Kidney (tissue), 13 donors: ENCODE measurements at regions not wholly inside any gene's neighbourhood (a gene's known extent, or its start where the extent isn't known, plus 50 kb on each side); places are given as distances from the start of the nearest gene placed in this dataset.

Experiments
- DNase-seq, 5 donors: peaks; one replicate each; pipeline ENCODE4 v3.0.0-alpha.2; 2013 to 2020
- FAIRE-seq: peaks from 2 replicates; lab custom pipeline; 2012; peaks lifted over from hg19 to GRCh38; lab: Jason Lieb, UNC
- H3K27ac ChIP-seq, 2 donors: one replicate each; pipeline ENCODE4 v1.7.0; 2013; ENCODE audit warnings: low read depth in 2 of 2, low read length in 2 of 2, inconsistent platforms in 1 of 2
- H3K27me3 ChIP-seq: one replicate; pipeline ENCODE4 v1.7.1; 2013; ENCODE audit warnings: low read length, inconsistent platforms; ENCODE audit not compliant: control insufficient read depth, insufficient read depth
- H3K36me3 ChIP-seq, 3 donors: one replicate each; pipeline versions ENCODE4 v1.7.0 to v1.7.1; 2013; ENCODE audit warnings: low read length in 3 of 3, control low read depth in 1 of 3, inconsistent platforms in 1 of 3; ENCODE audit not compliant: insufficient read depth in 3 of 3, control insufficient read depth in 2 of 3
- H3K4me1 ChIP-seq, 3 donors: one replicate each; pipeline versions ENCODE4 v1.7.0 to v1.7.1; 2013; ENCODE audit warnings: low read length in 3 of 3, inconsistent platforms in 1 of 3, low read depth in 1 of 3; ENCODE audit not compliant: control insufficient read depth in 2 of 3, insufficient read depth in 2 of 3
- H3K4me3 ChIP-seq, 3 donors: one replicate each; pipeline versions ENCODE4 v1.7.0 to v1.8.1; 2013; ENCODE audit warnings: low read length in 3 of 3, control low read depth in 1 of 3, inconsistent platforms in 1 of 3
- H3K9ac ChIP-seq, 3 donors: one replicate each; pipeline versions ENCODE4 v1.7.0 to v1.7.1; 2013; ENCODE audit warnings: low read length in 3 of 3, control low read depth in 1 of 3, inconsistent platforms in 1 of 3
- H3K9me3 ChIP-seq, 3 donors: one replicate each; pipeline versions ENCODE4 v1.7.0 to v1.7.1; 2013; ENCODE audit warnings: low read length in 3 of 3, control low read depth in 1 of 3, inconsistent platforms in 1 of 3; ENCODE audit not compliant: control insufficient read depth in 2 of 3, insufficient read depth in 1 of 3
- CTCF ChIP-seq: IDR thresholded peaks from 3 replicates; pipeline ENCODE4 v1.5.1; 2012; ENCODE audit warnings: mild to moderate bottlenecking, moderate library complexity, borderline replicate concordance; ENCODE audit not compliant: insufficient read depth; ENCODE audit errors: extremely low read depth
- intact Hi-C: fragments of 100-400 bp; cut with DNase I; formaldehyde crosslinking; loops from one replicate; pipeline ENCODE4 v1.11.1; 2022
- donor health status: control.
- donor health status: control.
- donor health status: control.
- donor health status: control.
- donor health status: control.
- donor health status: DM: yes; HTN: yes; CAD: no.
- donor health status: Normal renal cell carcinoma (clear cell type).

DNA sequence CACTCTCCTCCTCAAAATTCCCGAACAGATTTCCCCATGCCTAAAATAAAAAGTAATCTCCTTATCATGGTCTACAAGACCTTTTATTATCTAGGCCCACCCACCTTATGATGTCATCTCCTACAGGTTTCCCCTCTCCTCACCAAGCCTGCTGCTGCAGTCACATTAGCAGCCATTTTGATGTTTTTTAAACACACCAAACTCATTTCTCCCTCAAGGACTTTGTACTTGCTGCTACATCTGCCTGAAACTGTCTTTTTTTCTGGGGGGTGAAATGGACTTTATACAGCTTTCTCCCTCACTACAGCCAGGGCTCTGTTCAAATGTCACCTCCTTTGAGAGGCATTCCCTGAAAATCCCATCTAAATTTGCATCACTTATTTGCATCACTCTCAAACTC, 90.2 kb upstream of the TAB3 start:
- intact Hi-C loops: no loop called here
- Histone ChIP-seq H3K9ac (no peak overlapping the region), H3K4me3 (no peak overlapping the region), H3K36me3 (no peaks in the 10 kb centered on the region), H3K27me3 (no peaks in the 10 kb centered on the region), H3K27ac (no peak overlapping the region), H3K4me1 (no peaks in the 10 kb centered on the region), H3K9me3 (no peaks in the 10 kb centered on the region)
- FAIRE-seq: no peak
- no peak for TF ChIP-seq CTCF
- no peak for DNase-seq

GRCh38 chrX:30975467-30975866, 86.4 kb upstream of the TAB3 start:
- no peaks in the 10 kb centered on the region for H3K4me1 ChIP-seq
- no peaks in the 10 kb centered on the region for H3K9me3 ChIP-seq
- H3K27me3 ChIP-seq: no peaks in the 10 kb centered on the region
- H3K27ac ChIP-seq: no peak overlapping the region
- H3K9ac ChIP-seq: no peak overlapping the region
- no peak for FAIRE-seq
- H3K36me3 ChIP-seq: no peaks in the 10 kb centered on the region
- DNase-seq: no peak
- H3K4me3 ChIP-seq: no peak overlapping the region
- no peak for TF ChIP-seq CTCF
- intact Hi-C loops: no loop called here

- intact Hi-C loops: no loop called here
- H3K36me3 ChIP-seq: no peaks in the 10 kb centered on the region
- TF ChIP-seq CTCF: no peak
- no peak overlapping the region for H3K4me3 ChIP-seq
- no peak overlapping the region for H3K27ac ChIP-seq
- H3K27me3 ChIP-seq: no peaks in the 10 kb centered on the region
- DNase-seq (no peak), FAIRE-seq (no peak)
- H3K9ac ChIP-seq: no peak overlapping the region
- H3K9me3 ChIP-seq: no peaks in the 10 kb centered on the region
- no peaks in the 10 kb centered on the region for H3K4me1 ChIP-seq
These were observed 84.9 kb upstream of the TAB3 start for GRCh38 chrX:30973784-30974427.
